Activated T-cell treated with anti-CD3 and anti-CD28 coated beads for 48 hours (primary cell): ENCODE measurements at regions not wholly inside any gene's neighbourhood (a gene's known extent, or its start where the extent isn't known, plus 50 kb on each side); places are given as distances from the start of the nearest gene placed in this dataset.
"Not testable (repeated sequence)": the region's sequence is repeated elsewhere in the genome, so short reads cannot be mapped to it uniquely, and the experiment has no call there.

ENCODE experiments used
- DNase-seq: peaks from one replicate; pipeline ENCODE4 v3.0.0-alpha.2; 2020; ENCODE audit warnings: low read depth

- no peak for DNase-seq
These were observed 441.3 kb upstream of the ADAMTSL1 start for GRCh38 chr9:18032636-18033035.

- no peak for DNase-seq
These were observed 437.3 kb upstream of the ADAMTSL1 start for GRCh38 chr9:18036422-18037187.

- DNase-seq: no peak
These were observed 436.0 kb upstream of the ADAMTSL1 start for GRCh38 chr9:18037981-18038380.

GRCh38 chr9:18040327-18040726 lies 433.6 kb upstream of the ADAMTSL1 start:
- no peak for DNase-seq

GRCh38 chr9:18043978-18044377 lies 430.0 kb upstream of the ADAMTSL1 start:
- no peak for DNase-seq

- DNase-seq: no peak
These were observed 428.6 kb upstream of the ADAMTSL1 start for GRCh38 chr9:18045326-18045725.

GRCh38 chr9:18046068-18046467 lies 427.9 kb upstream of the ADAMTSL1 start:
- no peak for DNase-seq

GRCh38 chr9:18051638-18052037 lies 422.3 kb upstream of the ADAMTSL1 start:
- DNase-seq: no peak

GRCh38 chr9:18052060-18052459 lies 421.9 kb upstream of the ADAMTSL1 start:
- no peak for DNase-seq

- DNase-seq: no peak
These were observed 417.5 kb upstream of the ADAMTSL1 start for GRCh38 chr9:18056269-18056992.

- DNase-seq: no peak
These were observed 417.0 kb upstream of the ADAMTSL1 start for GRCh38 chr9:18056993-18057369.

GRCh38 chr9:18058564-18059442 lies 415.1 kb upstream of the ADAMTSL1 start:
- no peak for DNase-seq

GRCh38 chr9:18059447-18059846 lies 414.5 kb upstream of the ADAMTSL1 start:
- DNase-seq: no peak

GRCh38 chr9:18060269-18060934 lies 413.6 kb upstream of the ADAMTSL1 start:
- no peak for DNase-seq

GRCh38 chr9:18061332-18061731 lies 412.6 kb upstream of the ADAMTSL1 start:
- DNase-seq: no peak

- DNase-seq: no peak
These were observed 412.1 kb upstream of the ADAMTSL1 start for GRCh38 chr9:18061856-18062255.

- DNase-seq: no peak
These were observed 410.0 kb upstream of the ADAMTSL1 start for GRCh38 chr9:18063856-18064390.

- not testable (repeated sequence) for DNase-seq
These were observed 407.3 kb upstream of the ADAMTSL1 start for GRCh38 chr9:18066608-18067007.

- no peak for DNase-seq
These were observed 406.3 kb upstream of the ADAMTSL1 start for GRCh38 chr9:18067548-18068120.

- DNase-seq: no peak
These were observed 405.1 kb upstream of the ADAMTSL1 start for GRCh38 chr9:18068900-18069299.

GRCh38 chr9:18071651-18072060 lies 402.3 kb upstream of the ADAMTSL1 start:
- DNase-seq: no peak
